ENCODE measurements at regions not wholly inside any gene's neighbourhood (a gene's known extent, or its start where the extent isn't known, plus 50 kb on each side); places are given as distances from the start of the nearest gene placed in this dataset.

GRCh38 chr12:116498471-116498870 lies 60.7 kb upstream of the MAP1LC3B2 start:
- DNase-seq: no peak

DNA sequence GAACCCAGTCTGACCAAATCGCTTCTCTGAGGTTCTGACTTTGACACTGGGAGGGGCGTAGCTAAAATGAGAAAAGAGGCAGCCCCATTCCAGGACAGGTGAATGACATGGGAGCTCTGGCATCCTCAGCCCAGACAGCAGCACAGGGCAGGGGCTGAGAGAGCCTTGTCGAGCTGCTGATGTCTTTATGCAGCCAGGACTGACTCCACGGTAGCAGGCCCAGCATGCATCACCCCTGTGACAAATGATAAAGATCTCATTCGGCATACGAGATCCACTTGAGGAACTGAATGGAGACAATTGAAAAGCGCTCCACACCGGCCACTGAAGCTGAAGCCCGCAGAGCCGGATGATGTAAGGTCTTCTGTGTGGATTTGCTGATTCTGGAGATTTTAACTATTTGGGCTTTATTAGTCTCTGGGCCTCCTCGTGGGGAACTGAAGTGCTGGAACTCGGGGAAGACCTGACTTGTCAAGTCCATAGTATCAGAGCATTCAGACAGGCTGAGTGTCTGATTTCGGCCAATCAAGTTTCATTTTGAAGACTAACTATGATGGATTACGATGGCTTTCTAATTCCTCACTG lies 56.9 kb upstream of the MAP1LC3B2 start:
- no peak for DNase-seq

- no peak for DNase-seq
These were observed 56.1 kb upstream of the MAP1LC3B2 start for GRCh38 chr12:116502989-116503496.

DNA sequence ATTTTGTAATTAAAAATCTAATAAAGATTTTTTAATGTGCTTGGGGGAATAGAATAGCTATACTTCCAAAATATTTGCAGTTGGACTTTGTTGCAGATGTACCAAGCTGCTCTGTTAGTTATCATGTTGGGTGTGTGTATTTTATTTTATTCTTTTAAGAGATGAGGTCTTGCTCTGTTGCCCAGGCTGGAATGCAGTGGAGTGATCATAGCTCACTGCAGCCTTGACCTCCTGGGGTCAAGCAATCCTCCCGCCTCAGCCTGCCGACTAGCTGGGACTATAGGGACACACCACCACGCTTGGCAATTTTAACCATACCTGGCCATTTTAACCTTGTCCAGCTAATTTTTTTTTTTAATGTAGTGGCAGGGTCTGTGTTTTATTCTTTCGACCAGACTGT lies 54.7 kb upstream of the MAP1LC3B2 start:
- no peak for DNase-seq

- no peak for DNase-seq
These were observed 52.5 kb upstream of the MAP1LC3B2 start for GRCh38 chr12:116506697-116507064.

GRCh38 chr12:116508145-116509121 lies 50.7 kb upstream of the MAP1LC3B2 start:
- DNase-seq: no peak

Measured in activated CD4-positive, alpha-beta T cell treated with anti-CD3 and anti-CD28 coated beads for 1 hour (primary cell).